ENCODE measurements at regions not wholly inside any gene's neighbourhood (a gene's known extent, or its start where the extent isn't known, plus 50 kb on each side); places are given as distances from the start of the nearest gene placed in this dataset.

DNA sequence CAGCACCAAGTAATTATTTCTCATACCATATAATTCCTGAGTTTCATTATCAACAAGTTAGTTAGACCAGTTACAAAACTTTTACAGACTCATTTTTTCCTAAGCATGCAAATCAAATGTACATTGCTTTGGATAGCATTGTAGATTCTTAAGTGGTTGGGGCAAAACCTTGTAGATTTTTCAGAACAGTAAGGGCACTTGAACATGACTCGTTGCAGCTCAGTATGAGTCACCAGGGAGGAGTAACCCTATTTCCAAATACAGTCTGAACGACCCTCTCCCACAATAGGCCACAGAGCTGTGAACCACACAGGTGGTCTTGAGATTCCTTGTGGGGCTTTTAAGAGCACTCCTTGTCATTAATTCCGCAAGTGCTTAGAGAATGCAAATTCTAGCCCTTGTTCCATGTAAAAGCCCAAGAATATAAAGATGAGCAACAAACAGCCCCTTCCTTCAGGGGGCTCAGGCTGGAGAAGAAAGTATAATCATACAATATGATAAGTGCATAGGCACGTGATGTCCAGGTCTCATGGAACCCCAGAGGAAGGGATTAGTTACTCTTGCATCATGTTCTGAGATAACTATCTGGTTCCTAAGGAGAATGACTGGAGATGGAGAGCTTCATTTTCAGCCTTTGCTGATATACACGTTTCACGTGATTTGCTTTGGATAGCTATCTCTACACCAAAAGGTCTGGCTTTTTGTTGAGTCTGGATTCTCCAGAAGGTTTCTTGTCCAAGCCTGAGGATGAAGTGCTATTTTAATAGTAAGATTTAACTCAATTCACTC, 295.7 kb downstream of the KCNN2 start:
- no peaks in the 10 kb centered on the region for H3K27me3 Mint-ChIP-seq (ENCODE audit: low read depth)
- DNase-seq (no peak), ATAC-seq (replicated peaks in 1 of 2) (no peak)
- no peak overlapping the region for H3K4me3 Mint-ChIP-seq
- H3K9me3 Mint-ChIP-seq: peaks cover 2% of the 10 kb centered on the region in 2 donors
- no peaks in the 10 kb centered on the region for H3K4me1 Mint-ChIP-seq (ENCODE audit: low read depth)
- no peak overlapping the region for H3K27ac Mint-ChIP-seq
- no peaks in the 10 kb centered on the region for H3K36me3 Mint-ChIP-seq (ENCODE audit: insufficient read depth in 2 of 2)

DNA sequence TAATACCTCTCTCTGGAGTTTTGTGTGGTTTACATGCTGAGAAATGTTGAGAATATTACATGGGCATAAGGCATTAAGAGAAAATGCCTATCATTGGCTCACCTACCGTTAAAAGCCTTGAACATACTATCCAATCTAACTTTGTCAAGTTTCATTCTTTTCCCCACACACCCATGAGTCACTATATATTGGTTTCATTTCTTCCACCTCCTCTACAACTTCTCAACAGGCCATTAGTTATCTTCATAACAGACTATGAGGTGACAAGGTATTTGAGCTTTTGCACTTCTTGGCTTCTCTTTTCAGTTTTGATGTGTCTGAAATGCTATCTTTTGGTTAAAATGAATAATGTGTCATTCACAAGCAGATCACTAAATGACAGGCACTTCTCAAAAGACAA, 288.0 kb downstream of the KCNN2 start:
- Mint-ChIP-seq H3K9me3 (peaks cover 1 to 3% of the 10 kb centered on the region in 2 donors), H3K4me3 (no peak overlapping the region), H3K36me3 (ENCODE audit: insufficient read depth in 2 of 2) (no peaks in the 10 kb centered on the region), H3K27me3 (ENCODE audit: low read depth) (no peaks in the 10 kb centered on the region), H3K4me1 (ENCODE audit: low read depth) (no peaks in the 10 kb centered on the region), H3K27ac (no peak overlapping the region)
- no peak for ATAC-seq (replicated peaks in 1 of 2)
- DNase-seq: no peak

DNA sequence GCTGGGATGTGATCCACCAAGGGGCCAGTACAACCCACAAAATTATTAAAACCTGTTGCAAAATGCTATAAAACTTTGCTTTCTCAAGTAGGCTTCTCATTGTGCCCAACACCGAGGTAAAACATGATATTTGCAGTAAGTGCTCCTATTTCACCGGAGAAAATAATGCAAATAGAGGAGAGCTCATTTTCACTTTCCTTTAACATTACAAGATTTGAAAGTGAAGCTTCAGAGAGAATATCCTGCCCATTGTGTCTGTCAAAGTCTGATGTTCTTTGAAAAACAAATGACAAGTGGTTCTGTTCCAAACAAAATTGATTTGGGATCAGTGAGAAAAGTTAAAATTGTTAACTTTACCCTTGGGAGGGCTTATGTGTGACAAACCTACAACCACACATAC, 287.1 kb downstream of the KCNN2 start:
- H3K4me1 Mint-ChIP-seq (ENCODE audit: low read depth): no peaks in the 10 kb centered on the region
- H3K36me3 Mint-ChIP-seq (ENCODE audit: insufficient read depth in 2 of 2): no peaks in the 10 kb centered on the region
- no peak for ATAC-seq (replicated peaks in 1 of 2)

DNA sequence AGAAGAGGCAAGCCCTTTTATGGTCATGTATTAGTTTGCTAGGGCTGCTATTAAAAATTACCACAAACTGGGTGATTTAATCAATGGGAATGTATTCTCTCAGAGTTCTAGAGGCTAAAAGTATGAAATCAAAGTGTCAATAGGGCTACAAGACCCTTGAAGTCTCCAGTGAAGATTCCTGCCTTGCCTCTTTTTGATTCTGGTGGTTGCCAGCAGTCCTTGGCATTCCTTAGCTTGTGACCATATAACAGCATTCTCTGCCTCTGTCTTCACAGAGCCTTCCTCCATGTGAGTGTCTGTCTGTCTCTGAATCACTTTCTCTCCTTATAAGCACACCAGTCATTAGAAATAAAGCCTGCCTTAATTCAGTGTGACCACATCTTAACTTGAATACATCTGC, 282.7 kb downstream of the KCNN2 start:
- H3K4me3 Mint-ChIP-seq: no peak overlapping the region
- ATAC-seq (replicated peaks in 1 of 2): no peak
- no peaks in the 10 kb centered on the region for H3K4me1 Mint-ChIP-seq (ENCODE audit: low read depth)

More for the DNA sequence above, 287.1 kb downstream of the KCNN2 start:
- no peaks in the 10 kb centered on the region for H3K27me3 Mint-ChIP-seq (ENCODE audit: low read depth)
- no peak overlapping the region for H3K4me3 Mint-ChIP-seq
- no peak for DNase-seq
- no peak overlapping the region for H3K27ac Mint-ChIP-seq
- peaks cover 3 to 4% of the 10 kb centered on the region in 2 donors for H3K9me3 Mint-ChIP-seq

DNA sequence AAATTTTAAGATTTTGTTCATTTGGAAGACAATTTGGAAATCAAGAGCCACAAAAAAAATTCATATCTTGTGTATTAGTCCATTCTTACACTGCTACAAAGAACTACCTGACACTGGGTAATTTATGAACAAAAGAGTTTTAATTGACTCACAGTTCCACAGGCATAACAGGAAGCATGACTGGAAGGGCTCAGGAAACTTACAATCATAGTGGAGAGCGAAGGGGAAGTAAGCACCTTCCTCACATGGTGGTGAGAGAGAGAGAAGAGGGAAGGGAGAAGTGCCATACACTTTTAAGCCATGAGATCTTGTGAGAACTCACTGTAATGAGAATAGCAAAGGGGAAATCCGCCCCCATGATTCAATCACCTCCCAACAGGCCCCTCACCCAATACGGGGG, 274.4 kb downstream of the KCNN2 start:
- no peak for ATAC-seq (replicated peaks in 1 of 2)
- no peak for DNase-seq
- Mint-ChIP-seq H3K27ac (no peak overlapping the region), H3K9me3 (peaks cover 8 to 9% of the 10 kb centered on the region in 2 donors), H3K4me1 (ENCODE audit: low read depth) (no peaks in the 10 kb centered on the region), H3K27me3 (ENCODE audit: low read depth) (no peaks in the 10 kb centered on the region), H3K4me3 (no peak overlapping the region), H3K36me3 (ENCODE audit: insufficient read depth in 2 of 2) (peaks cover 0 to 1% of the 10 kb centered on the region in 2 donors)

More for the DNA sequence above, 282.7 kb downstream of the KCNN2 start:
- Mint-ChIP-seq H3K27ac (no peak overlapping the region), H3K36me3 (ENCODE audit: insufficient read depth in 2 of 2) (peaks cover 0 to 1% of the 10 kb centered on the region in 2 donors), H3K27me3 (ENCODE audit: low read depth) (no peaks in the 10 kb centered on the region), H3K9me3 (peaks cover 3 to 7% of the 10 kb centered on the region in 2 donors)
- DNase-seq: no peak

DNA sequence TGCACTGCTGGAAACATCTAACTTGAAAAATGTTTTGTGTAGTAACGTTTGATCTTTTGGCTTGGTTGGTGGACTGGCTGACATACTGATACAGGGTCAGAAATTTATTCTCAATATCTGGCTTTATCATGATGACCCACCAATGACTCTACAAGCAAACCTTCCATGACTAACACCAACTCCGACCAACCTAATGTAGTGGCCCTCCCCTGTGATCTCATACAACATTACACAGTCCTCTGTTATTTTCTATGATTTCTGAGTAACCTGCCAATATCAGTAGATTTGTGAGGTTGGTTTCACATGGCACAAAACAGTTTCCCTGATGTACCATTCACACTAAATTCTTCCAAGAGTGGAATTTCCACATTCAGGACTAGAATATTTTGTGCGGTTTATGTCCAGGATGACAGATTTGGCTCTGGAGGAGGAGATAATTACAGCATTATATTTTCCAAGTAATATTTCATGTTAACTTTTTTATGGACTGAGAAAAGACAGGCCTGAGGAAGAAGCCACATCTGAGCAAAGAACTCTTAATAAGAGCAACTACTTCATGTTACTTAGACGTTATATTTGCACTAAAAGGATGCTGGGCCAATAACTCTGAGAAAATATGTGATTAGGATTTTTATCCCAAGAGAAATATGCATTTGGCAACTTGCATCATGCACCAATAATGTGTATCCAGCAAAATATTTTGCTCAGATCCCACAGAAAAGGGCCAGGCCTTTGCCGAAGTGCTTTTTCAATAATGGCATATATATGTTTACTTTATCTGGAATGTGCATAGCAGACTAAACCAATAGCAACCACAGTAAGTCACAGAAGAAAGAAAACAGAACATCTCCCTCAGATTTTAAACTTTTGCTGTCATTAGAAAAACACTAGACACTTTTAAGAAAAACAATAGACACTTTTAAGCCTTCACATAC, 273.4 kb downstream of the KCNN2 start:
- Mint-ChIP-seq H3K27ac (no peak overlapping the region), H3K36me3 (ENCODE audit: insufficient read depth in 2 of 2) (no peaks in the 10 kb centered on the region), H3K9me3 (peaks cover 6 to 9% of the 10 kb centered on the region in 2 donors), H3K27me3 (ENCODE audit: low read depth) (no peaks in the 10 kb centered on the region), H3K4me3 (no peak overlapping the region), H3K4me1 (ENCODE audit: low read depth) (no peaks in the 10 kb centered on the region)
- no peak for DNase-seq
- no peak for ATAC-seq (replicated peaks in 1 of 2)

DNA sequence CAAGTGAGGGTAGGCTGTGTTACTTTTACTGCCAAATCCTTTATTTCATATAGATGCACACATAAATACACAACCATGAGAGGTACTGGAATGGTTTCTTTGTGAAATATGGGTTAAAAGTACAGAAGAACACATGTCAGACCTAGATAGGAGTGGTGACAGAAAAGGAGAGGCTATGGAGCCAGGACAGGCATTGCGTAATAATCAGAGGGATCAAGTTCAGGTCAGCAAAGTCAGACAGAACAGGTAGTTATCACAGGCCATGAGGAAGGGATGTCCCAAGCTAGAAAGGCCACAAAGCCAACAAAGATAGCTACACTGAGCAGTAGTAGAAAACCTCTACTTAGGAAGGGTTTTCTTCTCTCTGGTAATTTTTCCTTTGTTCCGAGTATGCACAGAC, 272.6 kb downstream of the KCNN2 start:
- Mint-ChIP-seq H3K36me3 (ENCODE audit: insufficient read depth in 2 of 2) (no peaks in the 10 kb centered on the region), H3K4me3 (no peak overlapping the region), H3K9me3 (peaks cover 6 to 9% of the 10 kb centered on the region in 2 donors), H3K27ac (no peak overlapping the region), H3K4me1 (ENCODE audit: low read depth) (no peaks in the 10 kb centered on the region), H3K27me3 (ENCODE audit: low read depth) (no peaks in the 10 kb centered on the region)
- DNase-seq: no peak
- no peak for ATAC-seq (replicated peaks in 1 of 2)

DNA sequence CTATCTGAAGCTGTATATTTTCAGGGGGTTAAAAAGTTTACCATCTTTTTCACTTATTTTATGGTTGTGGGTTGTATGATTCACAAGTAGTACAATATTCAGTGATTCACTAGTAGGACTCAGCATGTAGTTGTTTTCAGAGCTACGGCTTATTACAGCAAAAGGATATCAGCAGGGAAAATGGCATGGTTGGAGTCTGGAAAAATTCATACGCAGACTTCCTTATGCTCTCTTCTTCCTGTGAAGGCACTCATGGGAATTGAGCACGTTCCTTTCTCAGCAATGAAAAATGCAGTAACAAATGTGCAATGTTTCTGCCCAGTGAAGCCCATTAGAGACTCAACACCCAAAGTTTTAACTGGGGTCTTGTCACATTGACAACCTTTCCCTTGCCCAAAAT, 250.5 kb downstream of the KCNN2 start:
- no peak overlapping the region for H3K27ac Mint-ChIP-seq
- ATAC-seq (replicated peaks in 1 of 2) (no peak), DNase-seq (no peak)
- no peaks in the 10 kb centered on the region for H3K36me3 Mint-ChIP-seq (ENCODE audit: insufficient read depth in 2 of 2)
- no peaks in the 10 kb centered on the region for H3K4me1 Mint-ChIP-seq (ENCODE audit: low read depth)
- no peak overlapping the region for H3K4me3 Mint-ChIP-seq
- no peaks in the 10 kb centered on the region for H3K27me3 Mint-ChIP-seq (ENCODE audit: low read depth)
- peaks cover 6 to 13% of the 10 kb centered on the region in 2 donors for H3K9me3 Mint-ChIP-seq

DNA sequence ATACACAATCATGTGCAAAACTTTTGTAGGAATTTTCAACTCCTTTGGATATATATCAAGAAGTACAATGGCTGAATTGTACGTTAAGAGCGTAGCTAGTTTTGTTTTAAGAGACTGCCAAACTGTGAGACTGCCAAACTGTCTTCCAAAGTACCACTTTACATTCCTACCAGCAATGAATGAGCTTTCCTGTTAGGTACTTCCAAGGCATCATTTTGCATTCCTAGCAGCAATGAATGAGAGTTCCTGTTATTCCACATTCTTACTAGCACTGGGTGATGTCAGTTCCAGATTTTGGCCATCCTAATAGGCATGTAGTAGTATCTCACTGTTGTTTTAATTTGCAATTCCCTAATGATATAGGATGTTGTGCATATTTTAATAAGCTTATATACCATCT, 219.3 kb downstream of the KCNN2 start:
- H3K4me1 Mint-ChIP-seq (ENCODE audit: low read depth): no peaks in the 10 kb centered on the region
- DNase-seq: no peak
- H3K9me3 Mint-ChIP-seq: peaks cover 0 to 4% of the 10 kb centered on the region in 2 donors
- H3K36me3 Mint-ChIP-seq (ENCODE audit: insufficient read depth in 2 of 2): no peaks in the 10 kb centered on the region
- no peaks in the 10 kb centered on the region for H3K27me3 Mint-ChIP-seq (ENCODE audit: low read depth)
- no peak overlapping the region for H3K4me3 Mint-ChIP-seq
- no peak for ATAC-seq (replicated peaks in 1 of 2)
- H3K27ac Mint-ChIP-seq: no peak overlapping the region

DNA sequence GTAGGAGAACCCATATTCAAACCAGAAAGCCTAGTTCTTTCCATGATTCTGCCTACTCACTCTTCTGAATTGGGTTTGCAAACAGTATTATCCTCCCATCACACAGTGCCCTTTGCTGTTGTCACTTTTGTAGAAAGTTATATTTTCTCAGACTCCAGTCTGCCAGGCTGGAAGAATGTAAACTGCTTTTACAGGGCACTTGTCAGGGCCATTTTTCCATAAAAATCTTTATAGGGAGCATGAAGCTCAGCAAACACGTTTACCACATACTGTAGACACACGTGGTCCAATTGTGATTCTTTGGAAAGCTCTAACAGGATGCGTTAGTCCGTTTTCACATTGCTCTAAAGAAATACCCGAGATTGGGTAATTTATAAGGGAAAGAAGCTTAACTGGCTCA, 204.0 kb downstream of the KCNN2 start:
- Mint-ChIP-seq H3K4me1 (ENCODE audit: low read depth) (no peaks in the 10 kb centered on the region), H3K36me3 (ENCODE audit: insufficient read depth in 2 of 2) (peaks cover 0 to 1% of the 10 kb centered on the region in 2 donors)

DNA sequence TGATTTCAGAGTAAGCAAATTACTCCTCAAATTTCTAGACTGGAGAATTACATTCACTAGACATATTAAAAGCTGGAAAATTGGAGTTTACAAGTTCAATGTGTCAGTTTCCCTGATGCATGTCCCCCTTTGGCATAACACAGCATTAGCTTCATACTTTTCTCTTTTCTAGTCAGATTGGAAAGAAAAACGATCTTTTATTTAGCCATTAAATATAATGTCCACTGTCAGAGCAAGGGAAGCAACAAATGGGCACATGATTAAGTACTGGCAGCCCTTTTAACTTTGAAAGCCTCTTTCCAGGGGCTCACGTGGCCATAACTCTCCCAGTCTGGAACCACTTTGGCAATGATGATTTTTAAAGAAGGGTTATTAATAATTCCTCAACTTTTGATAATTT, 203.3 kb downstream of the KCNN2 start:
- DNase-seq: no peak
- H3K4me1 Mint-ChIP-seq (ENCODE audit: low read depth): no peaks in the 10 kb centered on the region
- peaks cover 6 to 7% of the 10 kb centered on the region in 2 donors for H3K9me3 Mint-ChIP-seq
- no peak overlapping the region for H3K27ac Mint-ChIP-seq
- ATAC-seq (replicated peaks in 1 of 2): no peak
- peaks cover 0 to 1% of the 10 kb centered on the region in 2 donors for H3K36me3 Mint-ChIP-seq (ENCODE audit: insufficient read depth in 2 of 2)
- no peak overlapping the region for H3K4me3 Mint-ChIP-seq
- H3K27me3 Mint-ChIP-seq (ENCODE audit: low read depth): no peaks in the 10 kb centered on the region

More for the DNA sequence above, 204.0 kb downstream of the KCNN2 start:
- H3K4me3 Mint-ChIP-seq: no peak overlapping the region
- H3K9me3 Mint-ChIP-seq: peaks cover 8% of the 10 kb centered on the region in 2 donors
- no peak for ATAC-seq (replicated peaks in 1 of 2)
- DNase-seq: no peak
- H3K27ac Mint-ChIP-seq: no peak overlapping the region
- no peaks in the 10 kb centered on the region for H3K27me3 Mint-ChIP-seq (ENCODE audit: low read depth)

DNA sequence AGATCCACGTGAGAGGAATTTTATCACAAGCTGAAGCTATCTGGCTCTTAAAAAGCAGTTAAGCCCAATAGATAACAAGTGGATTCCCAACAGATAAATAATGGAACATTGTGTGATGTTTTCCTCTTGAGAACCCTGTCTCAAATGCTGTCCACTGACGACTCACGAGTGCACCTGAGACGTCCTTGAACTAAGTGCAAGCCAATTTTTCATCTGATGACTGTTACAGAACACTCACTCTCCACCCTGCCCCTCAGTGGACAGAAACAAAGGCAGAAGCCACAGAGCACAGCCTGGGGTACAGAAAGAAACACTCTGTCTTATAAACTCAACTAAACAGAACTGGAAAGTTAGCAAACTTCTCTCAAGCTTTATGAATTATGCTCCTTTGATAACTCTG, 199.5 kb downstream of the KCNN2 start:
- no peaks in the 10 kb centered on the region for H3K36me3 Mint-ChIP-seq (ENCODE audit: insufficient read depth in 2 of 2)
- no peaks in the 10 kb centered on the region for H3K27me3 Mint-ChIP-seq (ENCODE audit: low read depth)
- H3K4me1 Mint-ChIP-seq (ENCODE audit: low read depth): no peaks in the 10 kb centered on the region
- H3K27ac Mint-ChIP-seq: no peak overlapping the region
- DNase-seq (no peak), ATAC-seq (replicated peaks in 1 of 2) (no peak)
- no peak overlapping the region for H3K4me3 Mint-ChIP-seq
- H3K9me3 Mint-ChIP-seq: peaks cover 2 to 3% of the 10 kb centered on the region in 2 donors
